HFFc6 (cell line): ENCODE measurements at regions not wholly inside any gene's neighbourhood (a gene's known extent, or its start where the extent isn't known, plus 50 kb on each side); places are given as distances from the start of the nearest gene placed in this dataset.

ENCODE experiments used
- DNase-seq: peaks from one replicate; pipeline ENCODE4 v3.0.0-alpha.2; 2018
- H3K27ac Mint-ChIP-seq: 2 replicates; pipeline ENCODE4 v1.8.0; 2020; ENCODE audit warnings: mild to moderate bottlenecking, mixed read lengths
- H3K27me3 Mint-ChIP-seq: 2 replicates; pipeline ENCODE4 v1.8.0; 2021; ENCODE audit warnings: mild to moderate bottlenecking, moderate library complexity, mixed read lengths; ENCODE audit not compliant: insufficient read depth
- H3K36me3 Mint-ChIP-seq: 2 replicates; pipeline ENCODE4 v1.8.0; 2021; ENCODE audit warnings: low read depth, mixed read lengths
- H3K4me1 Mint-ChIP-seq: 2 replicates; pipeline ENCODE4 v1.8.0; 2020; ENCODE audit warnings: low read depth, mixed read lengths
- H3K4me3 Mint-ChIP-seq: 2 replicates; pipeline ENCODE4 v1.8.0; 2020; ENCODE audit warnings: mild to moderate bottlenecking, moderate library complexity, mixed read lengths
- H3K9me3 Mint-ChIP-seq: 2 replicates; pipeline ENCODE4 v1.8.0; 2020; ENCODE audit warnings: mild to moderate bottlenecking, mixed read lengths
- TF ChIP-seq, protein P1 (sequence below): fragments of 200-600 bp; sonication (generic); IDR thresholded peaks from 2 replicates; pipeline ENCODE4 v1.5.0; 2021; ENCODE audit warnings: antibody characterized with exemption, mild to moderate bottlenecking

DNA sequence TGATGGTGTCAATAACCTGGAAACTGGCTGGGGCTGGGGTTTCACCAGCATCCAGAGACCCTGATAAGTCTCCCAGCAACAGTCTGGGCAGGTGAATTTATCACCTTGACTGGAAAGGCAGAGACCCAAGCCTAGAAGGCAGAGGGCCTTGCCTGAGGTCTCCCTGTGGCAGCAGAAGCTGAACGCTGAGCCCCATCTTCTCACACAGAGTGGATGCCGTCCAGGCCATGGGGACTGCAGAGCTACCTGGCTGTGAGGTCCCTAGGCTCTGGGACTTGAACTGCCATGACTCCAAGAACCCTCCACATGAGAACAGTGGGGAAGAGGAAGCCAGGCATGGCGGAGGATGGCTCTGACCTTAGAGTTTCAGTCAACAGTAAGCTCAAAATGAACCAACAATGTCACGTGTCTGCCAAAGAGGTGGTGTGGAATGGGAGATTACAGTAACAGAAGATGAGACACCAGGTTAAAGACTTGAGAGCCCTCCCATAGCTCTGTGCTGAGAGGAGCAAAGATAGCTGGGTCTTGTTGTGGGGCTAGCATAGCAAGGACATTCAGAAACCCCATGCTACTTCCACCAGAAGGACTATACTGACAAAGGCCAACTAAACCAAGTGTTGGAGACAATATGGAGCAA lies 79.1 kb upstream of the LINC01488 start:
- Mint-ChIP-seq H3K36me3 (peaks cover 20% of the 10 kb centered on the region), H3K27ac (no peak overlapping the region), H3K9me3 (peaks cover 5% of the 10 kb centered on the region), H3K27me3 (peaks cover 3% of the 10 kb centered on the region), H3K4me1 (peaks cover 56% of the 10 kb centered on the region), H3K4me3 (no peak overlapping the region)
- TF ChIP-seq, protein P1, sequence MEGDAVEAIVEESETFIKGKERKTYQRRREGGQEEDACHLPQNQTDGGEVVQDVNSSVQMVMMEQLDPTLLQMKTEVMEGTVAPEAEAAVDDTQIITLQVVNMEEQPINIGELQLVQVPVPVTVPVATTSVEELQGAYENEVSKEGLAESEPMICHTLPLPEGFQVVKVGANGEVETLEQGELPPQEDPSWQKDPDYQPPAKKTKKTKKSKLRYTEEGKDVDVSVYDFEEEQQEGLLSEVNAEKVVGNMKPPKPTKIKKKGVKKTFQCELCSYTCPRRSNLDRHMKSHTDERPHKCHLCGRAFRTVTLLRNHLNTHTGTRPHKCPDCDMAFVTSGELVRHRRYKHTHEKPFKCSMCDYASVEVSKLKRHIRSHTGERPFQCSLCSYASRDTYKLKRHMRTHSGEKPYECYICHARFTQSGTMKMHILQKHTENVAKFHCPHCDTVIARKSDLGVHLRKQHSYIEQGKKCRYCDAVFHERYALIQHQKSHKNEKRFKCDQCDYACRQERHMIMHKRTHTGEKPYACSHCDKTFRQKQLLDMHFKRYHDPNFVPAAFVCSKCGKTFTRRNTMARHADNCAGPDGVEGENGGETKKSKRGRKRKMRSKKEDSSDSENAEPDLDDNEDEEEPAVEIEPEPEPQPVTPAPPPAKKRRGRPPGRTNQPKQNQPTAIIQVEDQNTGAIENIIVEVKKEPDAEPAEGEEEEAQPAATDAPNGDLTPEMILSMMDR = no peak
- DNase-seq = no peak

DNA sequence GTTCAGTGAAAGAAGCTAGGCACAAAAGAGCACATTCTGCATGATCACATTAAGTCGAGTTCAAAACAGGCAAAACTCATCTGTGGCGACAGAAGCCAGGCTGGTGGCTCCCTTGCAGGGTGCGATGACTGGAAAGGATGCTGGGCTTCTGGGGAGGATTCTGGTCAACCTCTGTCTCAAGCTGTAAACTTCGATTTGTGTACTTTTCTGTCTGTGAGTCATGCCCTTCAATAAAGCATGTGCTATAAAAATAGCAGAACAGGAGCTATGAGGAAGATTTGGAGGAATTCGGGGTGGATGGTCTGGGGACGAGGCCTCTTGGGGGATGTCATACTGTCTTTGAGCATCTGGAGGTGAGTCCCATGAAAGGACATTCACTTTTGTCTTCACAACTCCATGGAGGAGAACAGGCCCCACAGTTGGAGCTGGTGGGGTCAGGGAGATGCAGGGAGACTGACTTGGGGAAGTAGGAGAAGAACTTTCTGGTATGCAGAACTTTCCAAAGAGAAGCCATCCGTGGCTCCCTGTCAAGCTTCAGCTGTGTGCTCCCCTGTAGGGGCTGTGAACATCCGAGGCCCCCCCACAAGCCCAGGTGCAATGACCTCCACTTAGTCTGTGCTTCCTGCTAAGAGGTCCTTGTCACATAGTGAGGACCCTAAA lies 77.8 kb upstream of the LINC01488 start:
- TF ChIP-seq, protein P1 = no peak

DNA sequence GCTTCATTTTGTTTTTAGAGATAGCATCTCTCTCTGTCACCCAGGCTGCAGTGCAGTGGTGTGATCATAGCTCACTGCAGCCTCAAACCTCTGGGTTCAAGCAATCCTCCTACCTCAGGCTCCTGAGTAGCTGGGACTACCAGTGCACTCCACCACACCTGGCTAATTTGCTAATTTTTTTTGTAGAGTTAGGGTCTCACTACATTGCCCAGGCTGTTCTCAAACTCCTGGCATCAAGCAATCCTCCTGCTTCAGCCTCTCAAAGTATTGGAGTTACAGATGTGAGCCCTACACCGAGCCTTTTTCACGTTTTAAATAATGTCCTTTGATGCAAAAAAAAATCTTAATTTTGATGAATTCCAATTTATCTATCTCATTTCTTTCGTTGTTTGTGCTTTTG lies 75.4 kb upstream of the LINC01488 start:
- Mint-ChIP-seq H3K36me3 (peaks cover 17% of the 10 kb centered on the region), H3K27ac (no peak overlapping the region), H3K9me3 (no peaks in the 10 kb centered on the region; the same call in 1 of the 2 replicates), H3K27me3 (peaks cover 2% of the 10 kb centered on the region), H3K4me1 (peaks cover 51% of the 10 kb centered on the region), H3K4me3 (no peak overlapping the region)
- DNase-seq = no peak
- TF ChIP-seq, protein P1 = no peak

More for the DNA sequence above, 77.8 kb upstream of the LINC01488 start:
- peak; percentile 65 for DNase-seq
- peaks cover 20% of the 10 kb centered on the region for H3K36me3 Mint-ChIP-seq
- H3K4me3 Mint-ChIP-seq = peak overlapping the region; percentile 29; the same call in 1 of the 2 replicates
- peak overlapping the region; percentile 69 for H3K27ac Mint-ChIP-seq
- peaks cover 49% of the 10 kb centered on the region for H3K4me1 Mint-ChIP-seq
- no peaks in the 10 kb centered on the region; the same call in 1 of the 2 replicates for H3K9me3 Mint-ChIP-seq
- H3K27me3 Mint-ChIP-seq = peaks cover 5% of the 10 kb centered on the region

DNA sequence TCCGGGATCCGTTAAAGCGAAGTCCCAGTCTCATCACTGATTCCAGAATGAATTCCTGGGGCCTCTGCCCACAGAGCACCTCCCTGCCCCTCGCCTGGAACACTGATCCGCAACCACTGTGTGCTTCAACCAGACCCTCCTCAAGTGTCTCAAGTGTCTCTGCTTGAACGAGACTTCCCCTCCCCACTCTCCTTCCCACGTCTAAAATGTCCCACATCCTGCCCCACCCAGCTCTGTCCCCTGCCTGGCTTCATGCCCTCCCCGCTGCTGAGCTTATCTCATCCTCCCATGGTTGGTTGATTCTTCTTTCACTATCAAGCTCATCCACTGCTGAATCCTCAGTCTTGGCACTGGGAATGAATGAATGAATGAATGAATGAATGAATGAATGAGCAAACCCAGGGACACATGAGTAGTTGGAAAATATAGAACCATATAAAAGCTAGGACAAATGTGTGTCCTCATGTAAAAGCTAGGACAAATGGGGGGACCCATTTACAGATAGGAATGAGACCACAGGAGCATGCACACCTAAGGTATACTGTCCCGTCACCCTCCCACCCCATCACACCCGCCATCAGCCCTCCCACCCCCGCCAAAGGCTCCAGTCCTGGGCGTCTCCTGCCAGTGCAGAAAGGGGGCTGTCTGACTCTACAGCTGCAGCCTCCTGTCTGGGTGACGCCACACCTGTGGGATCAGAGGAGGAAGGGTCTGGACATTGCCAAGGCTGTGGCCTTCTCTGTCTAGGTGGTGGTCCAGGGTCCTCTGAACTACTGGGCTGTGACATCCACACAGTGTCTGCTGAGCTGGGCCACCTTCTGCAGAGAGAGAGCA lies 71.4 kb upstream of the LINC01488 start:
- no peaks in the 10 kb centered on the region for H3K9me3 Mint-ChIP-seq
- peaks cover 24% of the 10 kb centered on the region for H3K4me1 Mint-ChIP-seq
- H3K4me3 Mint-ChIP-seq = no peak overlapping the region
- no peak overlapping the region for H3K27ac Mint-ChIP-seq
- TF ChIP-seq, protein P1 = no peak
- H3K36me3 Mint-ChIP-seq = no peaks in the 10 kb centered on the region
- no peak for DNase-seq
- H3K27me3 Mint-ChIP-seq = peaks cover 2% of the 10 kb centered on the region

DNA sequence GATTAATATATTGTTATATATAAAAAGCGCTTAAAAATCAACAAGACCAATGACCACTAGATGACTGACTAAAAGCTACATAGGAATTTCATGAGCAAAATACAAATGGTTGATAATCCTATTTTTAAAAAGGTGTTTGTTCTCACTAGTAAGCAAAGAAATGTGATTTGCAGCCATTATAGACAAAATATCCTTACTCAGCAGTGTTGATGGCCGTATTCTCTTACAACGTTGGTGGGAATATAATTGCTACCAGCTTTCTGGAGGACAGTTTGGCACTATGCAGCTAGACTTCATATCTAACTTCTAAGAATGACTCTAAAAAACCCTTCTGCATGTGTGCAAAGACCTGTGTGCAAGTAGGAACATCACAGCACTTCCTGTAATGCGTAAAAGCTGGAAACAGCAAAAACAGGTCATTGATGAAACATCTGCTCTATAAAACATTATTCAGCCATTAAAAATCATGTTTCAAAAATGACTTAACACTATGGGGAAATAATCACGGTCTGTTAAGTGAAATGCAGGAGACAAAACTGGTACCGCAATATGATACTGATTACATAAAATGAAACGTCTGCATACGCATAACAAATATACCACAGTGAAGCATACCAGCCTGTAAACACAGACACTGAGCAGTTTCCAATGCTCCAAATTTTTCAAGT lies 70.1 kb upstream of the LINC01488 start:
- Mint-ChIP-seq H3K9me3 (no peaks in the 10 kb centered on the region), H3K36me3 (no peaks in the 10 kb centered on the region)
- no peak for DNase-seq

More for the DNA sequence above, 70.1 kb upstream of the LINC01488 start:
- Mint-ChIP-seq H3K4me1 (peaks cover 21% of the 10 kb centered on the region), H3K4me3 (peak overlapping the region; percentile 39; the same call in 1 of the 2 replicates), H3K27ac (no peak overlapping the region), H3K27me3 (peaks cover 2% of the 10 kb centered on the region)
- TF ChIP-seq, protein P1 = no peak
